ENCODE measurements at regions not wholly inside any gene's neighbourhood (a gene's known extent, or its start where the extent isn't known, plus 50 kb on each side); places are given as distances from the start of the nearest gene placed in this dataset.
"Not testable (repeated sequence)": the region's sequence is repeated elsewhere in the genome, so short reads cannot be mapped to it uniquely, and the experiment has no call there.

GRCh38 chr12:61531195-61531594 lies 729.0 kb upstream of the USP15 start:
- no peak for DNase-seq

DNA sequence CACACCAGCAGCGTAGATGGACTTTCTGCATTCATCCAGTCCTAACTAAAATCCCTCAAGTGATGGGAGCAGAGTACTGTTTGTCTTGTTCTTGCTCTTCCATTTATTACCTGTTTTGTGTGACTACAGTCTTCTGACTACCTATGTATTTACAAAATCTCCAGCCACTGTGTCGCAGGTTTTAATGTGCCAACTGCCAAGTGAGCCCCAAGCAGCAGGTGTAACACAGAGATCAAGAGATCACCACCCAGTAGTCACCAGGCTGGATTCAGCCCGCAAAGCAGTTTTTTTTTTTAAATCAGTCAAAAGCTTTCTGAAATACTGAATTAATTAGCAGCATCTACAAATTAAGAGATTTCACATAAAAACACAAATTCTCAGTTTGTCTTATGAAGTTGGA lies 724.1 kb upstream of the USP15 start:
- DNase-seq = peak; percentile 24

DNA sequence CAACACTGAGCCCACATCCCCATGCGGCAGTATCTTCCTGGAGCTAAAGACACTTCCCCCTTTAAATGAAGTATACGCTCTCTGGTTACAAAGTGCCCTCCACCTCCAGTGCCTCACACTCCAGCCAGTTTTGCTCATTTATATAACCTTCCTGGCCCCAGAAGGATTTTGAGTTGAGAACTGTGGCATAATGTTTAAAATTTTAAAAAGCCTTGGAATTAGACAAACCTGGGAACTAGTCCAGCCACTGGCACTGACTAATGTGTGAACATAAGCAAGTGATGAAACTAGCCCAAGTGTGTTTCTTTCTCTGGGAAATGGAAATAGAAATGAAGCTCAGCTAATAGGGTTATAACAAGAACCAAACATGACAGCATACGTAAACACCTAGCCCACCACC lies 723.7 kb upstream of the USP15 start:
- peak; percentile 9 for DNase-seq

GRCh38 chr12:61538951-61539350 lies 721.3 kb upstream of the USP15 start:
- DNase-seq = no peak

- no peak for DNase-seq
Measured at GRCh38 chr12:61542551-61542950, 717.7 kb upstream of the USP15 start.

DNA sequence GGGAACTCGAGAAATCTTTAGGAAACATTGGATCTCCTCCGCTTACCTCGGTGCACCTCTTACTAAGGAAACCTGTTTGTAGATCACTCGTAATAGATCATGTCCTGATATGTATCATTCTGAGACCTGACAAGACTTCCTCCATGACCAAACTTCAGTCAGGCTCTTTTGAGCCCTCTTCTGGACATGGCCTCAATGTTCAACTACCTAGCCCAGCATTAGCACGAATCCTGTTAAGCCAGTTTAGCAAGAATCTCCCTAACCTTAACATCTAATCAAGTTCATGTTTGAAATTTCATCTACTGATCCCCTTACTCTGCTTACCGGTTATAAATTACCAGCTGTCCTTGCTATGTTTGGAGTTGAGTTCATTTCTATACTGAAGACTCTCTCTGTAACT lies 713.9 kb upstream of the USP15 start:
- DNase-seq = no peak

- DNase-seq = no peak
Measured at GRCh38 chr12:61553091-61553490, 707.1 kb upstream of the USP15 start.

DNA sequence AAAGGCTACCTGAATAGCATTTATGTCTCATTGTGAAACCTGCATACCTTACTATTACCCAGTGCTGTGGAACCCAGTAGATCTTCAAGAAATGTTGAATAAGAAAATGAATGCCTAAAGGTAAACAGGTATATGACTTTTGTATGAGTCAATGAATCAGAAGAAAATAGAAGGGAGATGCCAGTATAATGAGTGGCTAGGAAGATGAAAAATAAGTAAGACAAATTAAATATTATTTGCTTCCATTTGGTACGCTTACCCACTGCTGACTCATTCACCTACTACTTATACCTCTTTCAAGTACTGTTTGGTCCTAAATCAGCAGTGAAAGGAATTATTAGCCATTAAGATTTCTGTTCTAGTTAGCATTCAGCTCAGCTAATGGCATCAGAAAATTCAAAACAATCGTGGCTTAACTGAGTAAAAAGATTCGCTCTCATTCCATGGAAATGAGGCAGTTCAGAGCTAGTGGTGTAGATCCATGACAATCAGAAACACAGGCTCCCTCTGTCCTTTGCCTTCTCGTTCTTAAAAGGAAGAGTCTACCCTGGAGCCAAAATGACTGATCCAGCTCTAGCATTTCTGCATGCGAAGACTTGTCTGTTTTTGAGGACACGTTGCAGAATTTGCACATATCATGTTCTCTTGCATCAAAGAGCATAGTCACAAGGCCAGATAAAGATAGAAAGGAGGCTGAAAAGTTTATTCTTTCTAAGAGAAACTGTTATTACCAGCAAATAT lies 705.8 kb upstream of the USP15 start:
- no peak for DNase-seq

DNA sequence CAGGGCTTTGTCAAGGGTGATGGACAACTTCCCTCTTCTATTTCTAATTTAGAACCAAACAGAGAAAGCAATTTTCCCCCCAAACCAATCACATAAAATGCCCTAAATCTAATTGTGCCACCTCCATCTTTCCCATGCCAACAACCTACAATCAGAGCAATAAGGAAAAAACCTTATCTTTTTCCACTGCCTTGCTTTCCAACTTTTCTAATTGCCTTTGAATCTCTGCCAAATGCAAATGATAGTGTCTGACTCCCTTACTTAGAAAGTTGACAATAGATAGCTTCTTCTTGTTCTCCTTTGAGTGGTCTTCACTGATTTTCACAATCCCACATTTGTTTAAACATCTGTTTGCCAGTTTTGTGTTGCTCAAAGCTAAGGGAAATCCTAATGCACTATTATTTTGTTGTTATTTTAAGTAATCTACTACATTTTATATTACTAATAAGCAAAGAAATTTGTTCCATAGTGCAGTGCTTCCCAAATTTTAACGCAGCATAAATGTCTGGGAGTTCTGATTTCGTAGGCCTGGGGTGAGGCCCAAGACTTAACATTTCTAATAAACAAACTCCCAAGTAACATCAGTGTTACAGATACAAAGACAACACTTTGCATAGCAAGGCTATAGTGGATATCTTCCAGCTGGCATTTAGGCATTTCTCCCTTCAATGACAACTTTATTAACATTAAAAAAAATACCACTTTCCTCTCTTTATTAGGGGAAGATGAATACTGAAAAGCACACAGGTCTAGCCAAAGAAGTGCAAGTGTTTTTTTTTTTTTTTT lies 696.3 kb upstream of the USP15 start:
- no peak for DNase-seq

GRCh38 chr12:61564466-61564865 lies 695.7 kb upstream of the USP15 start:
- no peak for DNase-seq

- DNase-seq = no peak
Measured at GRCh38 chr12:61566183-61566582, 694.0 kb upstream of the USP15 start.

- no peak for DNase-seq
Measured at GRCh38 chr12:61574339-61574738, 685.9 kb upstream of the USP15 start.

DNA sequence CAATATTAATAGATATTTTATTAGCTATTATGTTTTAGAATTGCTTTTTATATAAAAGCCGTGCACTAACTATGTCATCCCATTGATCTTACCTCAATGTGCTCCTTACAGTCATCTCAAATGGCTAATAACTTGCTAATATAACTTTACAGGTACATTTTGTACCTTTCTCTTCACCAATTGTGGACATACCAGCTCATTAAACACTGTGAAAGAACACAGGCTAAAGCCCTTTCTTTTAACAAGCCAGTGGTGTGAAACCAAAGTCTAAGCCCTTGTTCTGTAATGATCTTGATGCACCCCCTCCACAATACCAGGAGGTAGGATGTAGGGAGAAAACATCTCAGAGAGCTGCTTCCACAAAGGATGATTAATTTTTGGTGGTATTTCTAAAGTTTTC lies 675.3 kb upstream of the USP15 start:
- DNase-seq = no peak

DNA sequence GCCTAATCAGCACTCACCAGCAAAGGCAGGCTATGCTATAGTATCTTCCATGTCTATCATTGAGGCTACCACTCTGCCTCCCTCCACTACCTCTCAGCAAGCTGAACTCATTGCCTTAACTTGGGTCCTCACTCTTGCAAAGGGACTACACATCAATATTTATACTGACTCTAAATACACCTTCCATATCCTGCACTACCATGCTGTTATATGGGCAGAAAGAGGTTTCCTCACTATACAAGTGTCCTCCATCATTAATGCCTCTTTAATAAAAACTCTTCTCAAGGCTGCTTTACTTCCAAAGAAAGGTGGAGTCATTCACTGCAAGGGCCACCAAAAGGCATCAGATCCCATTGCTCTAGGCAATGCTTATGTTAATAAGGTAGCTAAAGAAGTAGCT lies 669.3 kb upstream of the USP15 start:
- DNase-seq = not testable (repeated sequence)

- DNase-seq = no peak
Measured at GRCh38 chr12:61610143-61610542, 650.1 kb upstream of the USP15 start.

- DNase-seq = no peak
Measured at GRCh38 chr12:61629702-61630101, 630.5 kb upstream of the USP15 start.

GRCh38 chr12:61646639-61647038 lies 613.6 kb upstream of the USP15 start:
- DNase-seq = no peak

DNA sequence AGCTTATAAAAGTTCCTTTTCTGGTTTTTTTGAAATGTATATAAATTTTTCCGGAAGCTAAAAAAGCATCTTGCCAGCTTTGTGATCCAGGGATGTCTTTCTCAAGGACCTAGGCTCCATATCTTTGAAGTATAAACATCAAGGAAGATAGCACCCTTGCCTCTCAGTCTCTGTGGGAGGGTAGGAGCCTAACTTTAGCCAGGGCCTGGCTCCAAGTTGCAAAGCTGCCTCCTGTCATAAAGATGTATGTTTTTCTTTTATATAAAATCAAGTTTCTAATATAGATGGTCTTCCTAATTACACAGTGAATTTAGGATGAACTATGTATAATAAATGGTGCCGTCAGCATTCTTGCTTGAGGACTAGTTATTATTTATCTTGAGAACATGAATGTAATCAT lies 612.6 kb upstream of the USP15 start:
- no peak for DNase-seq

DNA sequence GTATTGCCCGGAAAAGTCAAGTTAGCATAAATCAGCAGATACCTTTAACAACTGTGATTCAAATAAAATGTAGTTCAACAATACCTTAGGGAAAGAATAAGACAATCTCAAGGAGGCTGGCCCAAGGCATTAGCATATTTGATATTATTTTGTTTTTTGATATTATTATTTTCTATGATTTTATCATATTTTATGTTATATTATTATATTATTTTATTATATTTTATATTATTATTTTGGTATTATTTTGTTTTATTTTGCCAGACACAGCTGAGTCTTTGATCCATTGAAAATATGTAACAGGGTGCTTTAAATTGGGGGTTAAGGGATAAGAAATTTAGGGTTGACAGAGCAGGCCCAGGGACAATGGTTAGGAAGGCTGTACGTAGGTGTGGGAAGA lies 607.9 kb upstream of the USP15 start:
- no peak for DNase-seq

DNA sequence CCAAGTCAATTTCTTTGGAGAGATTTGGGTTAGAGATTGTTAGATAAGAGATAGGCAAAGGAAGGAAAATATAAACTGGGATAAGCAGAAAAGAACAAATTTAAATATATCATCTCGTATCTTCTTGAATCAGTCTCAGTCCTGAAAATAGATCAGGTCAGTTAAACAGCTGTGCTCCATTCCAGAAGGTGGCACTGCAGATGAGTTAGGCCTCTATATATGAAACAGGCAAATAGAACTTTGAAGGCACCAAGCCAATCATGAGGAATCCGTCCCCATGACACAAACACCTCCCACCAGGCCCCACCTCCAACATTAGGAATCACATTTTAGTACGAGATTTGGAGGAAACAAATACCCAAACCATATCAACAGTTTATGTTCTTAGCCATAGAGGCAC lies 605.5 kb upstream of the USP15 start:
- DNase-seq = no peak

- no peak for DNase-seq
Measured at GRCh38 chr12:61655241-61655640, 605.0 kb upstream of the USP15 start.

GRCh38 chr12:61667676-61668075 lies 592.5 kb upstream of the USP15 start:
- no peak for DNase-seq

DNA sequence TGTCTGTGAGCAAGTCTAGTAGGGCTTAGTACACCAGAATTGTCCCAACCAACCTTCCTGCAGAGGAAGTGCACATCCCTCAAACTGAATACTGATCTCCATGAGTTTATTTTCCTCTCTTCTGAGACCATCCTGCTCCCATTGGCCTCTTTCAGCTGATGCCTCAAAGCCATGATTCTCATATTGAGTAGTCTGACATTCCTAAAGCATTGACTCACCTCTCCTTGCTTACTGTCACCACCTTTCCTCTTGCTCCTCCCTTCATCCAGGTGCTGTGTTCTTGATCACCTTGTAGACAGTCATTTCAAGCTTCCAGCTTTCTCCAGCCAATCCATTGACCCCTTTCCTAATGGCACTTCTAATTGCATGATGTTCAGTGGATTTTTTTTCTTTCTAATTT lies 583.7 kb upstream of the USP15 start:
- no peak for DNase-seq

GRCh38 chr12:61687407-61687806 lies 572.8 kb upstream of the USP15 start:
- no peak for DNase-seq

DNA sequence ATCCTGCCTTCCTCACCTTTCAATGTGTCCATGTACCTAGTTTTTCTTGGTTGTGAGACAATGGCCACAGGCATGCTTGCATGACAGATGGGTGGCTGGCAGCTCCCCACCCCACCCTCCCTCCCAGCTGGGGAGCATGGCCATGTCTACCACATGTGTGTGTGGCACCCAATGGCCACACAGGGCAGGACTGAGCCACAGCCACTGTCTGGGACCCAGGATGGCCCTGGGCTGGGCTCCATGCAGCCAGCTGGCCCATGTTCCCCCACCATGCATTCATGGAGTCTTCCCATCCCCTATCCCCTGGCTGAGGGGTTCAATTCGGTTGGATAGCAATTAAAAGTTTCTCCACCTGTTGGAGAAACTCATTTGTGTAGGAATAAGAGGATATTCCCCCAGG lies 566.0 kb upstream of the USP15 start:
- DNase-seq = no peak
